ENCODE measurements at regions not wholly inside any gene's neighbourhood (a gene's known extent, or its start where the extent isn't known, plus 50 kb on each side); places are given as distances from the start of the nearest gene placed in this dataset.

DNA sequence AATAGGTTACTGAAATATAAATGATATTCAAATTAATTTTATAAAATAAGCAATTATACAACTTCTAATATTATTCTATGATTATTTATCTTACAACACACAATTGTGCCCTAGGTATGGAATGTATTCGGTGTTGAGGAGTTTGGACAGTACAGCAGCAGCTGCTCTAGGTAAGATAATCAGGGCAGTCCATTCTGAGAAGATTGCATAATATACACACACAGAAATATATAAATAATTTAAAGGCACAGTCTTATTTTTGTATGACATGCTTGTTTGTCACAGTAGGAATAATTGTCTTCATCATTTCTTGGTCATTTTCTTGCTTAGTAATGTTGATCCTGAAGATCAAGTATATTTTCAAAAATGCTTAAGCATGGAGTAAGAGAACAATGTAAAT lies 849.4 kb upstream of the MIR17HG start:
- TF ChIP-seq EZH2 (IDR thresholded peaks at IDR 0.05; ENCODE audit: borderline replicate concordance) = no peak
- TF ChIP-seq, protein P1, sequence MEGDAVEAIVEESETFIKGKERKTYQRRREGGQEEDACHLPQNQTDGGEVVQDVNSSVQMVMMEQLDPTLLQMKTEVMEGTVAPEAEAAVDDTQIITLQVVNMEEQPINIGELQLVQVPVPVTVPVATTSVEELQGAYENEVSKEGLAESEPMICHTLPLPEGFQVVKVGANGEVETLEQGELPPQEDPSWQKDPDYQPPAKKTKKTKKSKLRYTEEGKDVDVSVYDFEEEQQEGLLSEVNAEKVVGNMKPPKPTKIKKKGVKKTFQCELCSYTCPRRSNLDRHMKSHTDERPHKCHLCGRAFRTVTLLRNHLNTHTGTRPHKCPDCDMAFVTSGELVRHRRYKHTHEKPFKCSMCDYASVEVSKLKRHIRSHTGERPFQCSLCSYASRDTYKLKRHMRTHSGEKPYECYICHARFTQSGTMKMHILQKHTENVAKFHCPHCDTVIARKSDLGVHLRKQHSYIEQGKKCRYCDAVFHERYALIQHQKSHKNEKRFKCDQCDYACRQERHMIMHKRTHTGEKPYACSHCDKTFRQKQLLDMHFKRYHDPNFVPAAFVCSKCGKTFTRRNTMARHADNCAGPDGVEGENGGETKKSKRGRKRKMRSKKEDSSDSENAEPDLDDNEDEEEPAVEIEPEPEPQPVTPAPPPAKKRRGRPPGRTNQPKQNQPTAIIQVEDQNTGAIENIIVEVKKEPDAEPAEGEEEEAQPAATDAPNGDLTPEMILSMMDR (IDR thresholded peaks at IDR 0.05; ENCODE audit: poor library complexity) = no peak
